Glutamatergic neuron (in vitro differentiated cells): ENCODE measurements at regions not wholly inside any gene's neighbourhood (a gene's known extent, or its start where the extent isn't known, plus 50 kb on each side); places are given as distances from the start of the nearest gene placed in this dataset.

ENCODE experiments used
- DNase-seq: peaks from one replicate; pipeline ENCODE4 v3.0.0; 2022
- H3K27ac Mint-ChIP-seq: one replicate; pipeline ENCODE4 v1.8.0; 2020; ENCODE audit warnings: mild to moderate bottlenecking, mixed read lengths, inconsistent platforms; ENCODE audit not compliant: unreplicated experiment
- H3K27me3 Mint-ChIP-seq: one replicate; pipeline ENCODE4 v1.8.0; 2020; ENCODE audit warnings: mild to moderate bottlenecking, moderate library complexity, mixed read lengths, inconsistent platforms; ENCODE audit not compliant: unreplicated experiment
- H3K36me3 Mint-ChIP-seq: one replicate; pipeline ENCODE4 v1.8.0; 2020; ENCODE audit warnings: mild to moderate bottlenecking, mixed read lengths, inconsistent platforms; ENCODE audit not compliant: unreplicated experiment
- H3K4me1 Mint-ChIP-seq: one replicate; pipeline ENCODE4 v1.8.0; 2020; ENCODE audit warnings: mild to moderate bottlenecking, low read depth, mixed read lengths, inconsistent platforms; ENCODE audit not compliant: unreplicated experiment
- H3K4me3 Mint-ChIP-seq: one replicate; pipeline ENCODE4 v1.8.0; 2020; ENCODE audit warnings: mild to moderate bottlenecking, mixed read lengths, inconsistent platforms; ENCODE audit not compliant: unreplicated experiment
- H3K9me3 Mint-ChIP-seq: one replicate; pipeline ENCODE4 v1.8.0; 2020; ENCODE audit warnings: mild to moderate bottlenecking, moderate library complexity, mixed read lengths, inconsistent platforms; ENCODE audit not compliant: unreplicated experiment
- TF ChIP-seq, protein P1 (sequence below): fragments of 200-600 bp; sonication (generic); IDR thresholded peaks from one replicate; pipeline ENCODE4 v1.5.0; 2021; ENCODE audit not compliant: partially characterized antibody, unreplicated experiment

DNA sequence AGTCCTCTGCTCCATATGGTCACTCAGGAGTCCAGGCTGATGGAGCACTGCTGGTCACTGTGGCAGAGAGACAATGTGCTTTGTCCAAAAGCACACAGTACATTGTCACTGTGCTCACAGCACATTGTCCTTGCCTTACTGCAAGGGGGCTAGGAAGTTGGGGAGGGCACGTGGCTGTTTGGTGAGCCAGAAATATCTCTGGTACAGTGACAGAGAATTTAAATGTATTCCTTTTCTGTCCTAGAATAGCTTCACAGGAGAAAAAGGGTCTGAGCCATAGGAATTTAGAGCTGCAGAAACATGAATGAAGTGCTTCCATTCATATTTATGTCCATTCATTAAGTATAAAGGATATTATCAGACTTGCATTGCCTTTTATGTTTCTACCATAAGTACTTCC is 110.8 kb upstream of the TRIM2 start:
- DNase-seq, result no peak
- Mint-ChIP-seq H3K36me3 (peaks cover 9% of the 10 kb centered on the region), H3K4me3 (no peak overlapping the region), H3K9me3 (peaks cover 2% of the 10 kb centered on the region), H3K27ac (no peak overlapping the region), H3K4me1 (no peaks in the 10 kb centered on the region), H3K27me3 (peaks cover 5% of the 10 kb centered on the region)
- TF ChIP-seq, protein P1, sequence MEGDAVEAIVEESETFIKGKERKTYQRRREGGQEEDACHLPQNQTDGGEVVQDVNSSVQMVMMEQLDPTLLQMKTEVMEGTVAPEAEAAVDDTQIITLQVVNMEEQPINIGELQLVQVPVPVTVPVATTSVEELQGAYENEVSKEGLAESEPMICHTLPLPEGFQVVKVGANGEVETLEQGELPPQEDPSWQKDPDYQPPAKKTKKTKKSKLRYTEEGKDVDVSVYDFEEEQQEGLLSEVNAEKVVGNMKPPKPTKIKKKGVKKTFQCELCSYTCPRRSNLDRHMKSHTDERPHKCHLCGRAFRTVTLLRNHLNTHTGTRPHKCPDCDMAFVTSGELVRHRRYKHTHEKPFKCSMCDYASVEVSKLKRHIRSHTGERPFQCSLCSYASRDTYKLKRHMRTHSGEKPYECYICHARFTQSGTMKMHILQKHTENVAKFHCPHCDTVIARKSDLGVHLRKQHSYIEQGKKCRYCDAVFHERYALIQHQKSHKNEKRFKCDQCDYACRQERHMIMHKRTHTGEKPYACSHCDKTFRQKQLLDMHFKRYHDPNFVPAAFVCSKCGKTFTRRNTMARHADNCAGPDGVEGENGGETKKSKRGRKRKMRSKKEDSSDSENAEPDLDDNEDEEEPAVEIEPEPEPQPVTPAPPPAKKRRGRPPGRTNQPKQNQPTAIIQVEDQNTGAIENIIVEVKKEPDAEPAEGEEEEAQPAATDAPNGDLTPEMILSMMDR, result no peak

DNA sequence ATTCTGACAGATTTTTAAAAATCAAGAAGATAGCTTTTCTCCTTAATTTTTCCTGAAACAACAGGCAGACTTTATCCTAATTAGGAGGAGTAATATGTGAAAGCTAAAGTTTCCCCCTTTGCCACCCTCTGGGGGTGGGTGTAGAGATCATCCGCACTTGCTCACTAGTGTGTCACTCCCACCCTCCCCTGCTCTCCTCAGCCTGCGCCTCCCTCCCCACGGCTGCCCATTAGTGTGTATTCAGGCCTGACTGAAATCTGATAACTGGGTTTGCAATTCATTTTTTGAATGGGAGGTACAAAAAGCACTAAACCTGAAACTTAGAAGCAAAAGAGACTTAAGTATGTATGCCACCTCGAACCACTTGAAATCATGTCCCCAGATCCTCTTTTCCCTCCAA is 110.4 kb upstream of the TRIM2 start:
- TF ChIP-seq, protein P1, result no peak
- Mint-ChIP-seq H3K27ac (no peak overlapping the region), H3K4me3 (no peak overlapping the region), H3K27me3 (peaks cover 5% of the 10 kb centered on the region), H3K9me3 (peaks cover 2% of the 10 kb centered on the region), H3K4me1 (no peaks in the 10 kb centered on the region), H3K36me3 (peaks cover 9% of the 10 kb centered on the region)
- no peak for DNase-seq

DNA sequence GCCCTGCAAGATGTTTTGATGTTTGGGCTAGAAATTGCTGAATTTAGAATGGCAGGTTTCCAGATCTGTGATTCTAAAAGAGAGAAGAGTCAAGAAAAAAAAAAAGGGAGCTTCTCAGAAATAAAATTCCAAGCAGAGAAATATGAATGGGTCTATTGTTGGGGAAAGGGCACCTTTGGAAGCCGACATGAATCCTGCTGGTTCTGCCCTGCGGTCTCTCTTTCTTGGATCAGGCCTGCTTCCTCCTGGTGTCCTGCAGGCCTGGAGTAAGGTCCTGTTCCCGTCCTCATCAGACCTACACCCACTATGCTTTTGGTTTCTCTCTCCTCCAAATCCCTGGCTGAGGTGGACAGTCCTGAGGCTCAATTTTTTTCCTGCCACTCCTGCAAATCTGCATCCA is 109.8 kb upstream of the TRIM2 start:
- no peak overlapping the region for H3K4me3 Mint-ChIP-seq

DNA sequence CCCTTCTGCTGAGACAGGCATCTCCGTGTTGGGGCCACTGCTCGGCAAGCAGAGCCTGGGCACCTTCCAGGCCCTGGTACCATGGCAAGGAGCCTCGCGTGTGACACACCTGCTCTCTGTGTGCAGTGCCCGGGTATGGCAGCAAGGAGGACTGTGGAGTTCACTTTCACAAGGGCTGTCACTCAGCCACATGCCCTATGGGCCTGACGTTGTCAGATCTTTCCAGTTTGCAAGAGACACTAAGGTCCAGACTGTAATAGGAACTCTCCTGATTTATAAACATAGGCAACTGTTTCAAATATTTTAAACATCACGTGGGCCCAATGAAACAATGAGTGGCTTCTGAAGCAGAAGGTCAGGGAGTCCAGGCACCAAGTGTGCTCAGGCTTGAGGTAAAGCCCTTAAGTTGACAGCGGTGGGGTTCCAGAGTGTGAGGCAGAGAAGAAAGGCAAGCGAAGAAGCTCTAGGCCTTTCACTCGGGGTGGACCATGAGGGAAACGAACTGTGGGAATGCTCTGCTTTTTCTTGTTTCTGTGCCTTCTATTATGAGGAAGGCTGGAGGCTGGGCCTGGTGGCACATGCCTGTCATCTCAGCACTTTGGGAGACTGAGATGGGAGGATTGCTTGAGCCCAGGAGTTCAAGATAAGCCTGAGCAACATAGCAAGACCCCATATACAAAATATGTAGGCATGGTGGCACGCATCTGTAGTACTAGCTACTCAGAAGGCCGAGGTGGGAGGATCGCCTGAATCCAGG is 108.6 kb upstream of the TRIM2 start:
- H3K4me1 Mint-ChIP-seq, result peaks cover 1% of the 10 kb centered on the region
- no peak overlapping the region for H3K4me3 Mint-ChIP-seq
- no peak for DNase-seq
- H3K36me3 Mint-ChIP-seq, result peaks cover 9% of the 10 kb centered on the region
- H3K27me3 Mint-ChIP-seq, result peaks cover 5% of the 10 kb centered on the region
- no peak overlapping the region for H3K27ac Mint-ChIP-seq
- TF ChIP-seq, protein P1, result no peak
- peaks cover 2% of the 10 kb centered on the region for H3K9me3 Mint-ChIP-seq

More for the DNA sequence above, 109.8 kb upstream of the TRIM2 start:
- no peak for DNase-seq
- Mint-ChIP-seq H3K27ac (no peak overlapping the region), H3K36me3 (peaks cover 9% of the 10 kb centered on the region), H3K27me3 (peaks cover 5% of the 10 kb centered on the region), H3K4me1 (no peaks in the 10 kb centered on the region), H3K9me3 (peaks cover 2% of the 10 kb centered on the region)
- TF ChIP-seq, protein P1, result no peak

DNA sequence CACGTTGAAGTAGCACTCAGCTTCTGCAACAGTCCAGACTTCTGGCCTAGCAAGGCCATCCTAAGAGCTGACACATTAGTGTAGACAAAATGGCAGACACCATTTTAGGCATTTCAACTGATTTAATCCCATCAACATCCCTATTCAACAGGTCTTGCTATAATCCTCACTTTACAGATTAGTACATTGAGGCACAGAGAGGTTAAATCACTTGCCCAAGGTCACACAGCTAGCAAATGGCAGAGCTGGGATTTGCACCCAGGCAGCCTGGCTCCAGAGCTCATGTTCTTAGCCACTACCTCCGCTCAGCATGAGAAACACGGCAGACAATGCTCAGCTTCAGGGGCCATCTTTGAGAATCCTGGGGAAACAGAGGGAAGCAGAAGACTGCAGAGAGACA is 107.9 kb upstream of the TRIM2 start:
- Mint-ChIP-seq H3K27me3 (peaks cover 5% of the 10 kb centered on the region), H3K4me1 (peaks cover 1% of the 10 kb centered on the region), H3K36me3 (peaks cover 10% of the 10 kb centered on the region), H3K4me3 (no peak overlapping the region), H3K9me3 (peaks cover 2% of the 10 kb centered on the region), H3K27ac (no peak overlapping the region)
- TF ChIP-seq, protein P1, result no peak
- DNase-seq, result no peak
